ENCODE measurements at regions not wholly inside any gene's neighbourhood (a gene's known extent, or its start where the extent isn't known, plus 50 kb on each side); places are given as distances from the start of the nearest gene placed in this dataset.

DNA sequence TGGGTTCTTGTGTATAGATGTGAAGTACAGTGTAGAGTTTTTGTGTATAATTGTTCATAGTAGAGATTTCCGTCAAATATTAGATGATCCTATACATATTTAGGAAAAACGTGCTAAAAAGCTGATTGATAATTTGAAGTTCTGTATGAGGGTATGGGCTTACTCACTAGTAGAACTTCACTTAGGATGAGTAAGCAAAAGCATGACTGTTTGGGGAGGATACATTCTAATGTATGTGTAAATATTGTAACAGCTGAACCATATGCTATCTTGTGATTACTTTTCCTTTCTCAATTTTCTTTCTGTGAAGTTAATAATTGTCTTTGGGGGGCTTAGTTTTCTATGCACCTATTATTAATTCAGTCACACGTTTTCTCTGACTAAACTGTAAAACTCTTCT, 53.2 kb upstream of the PDK4 start:
- Mint-ChIP-seq H3K36me3 (ENCODE audit: insufficient read depth) (peaks cover 2% of the 10 kb centered on the region), H3K27me3 (no peaks in the 10 kb centered on the region), H3K4me3 (ENCODE audit: low read depth) (no peak overlapping the region), H3K9me3 (ENCODE audit: low read depth) (no peaks in the 10 kb centered on the region), H3K4me1 (ENCODE audit: low read depth) (peaks cover 3% of the 10 kb centered on the region), H3K27ac (no peak overlapping the region)
- TF ChIP-seq CTCF (IDR thresholded peaks at IDR 0.05; ENCODE audit: unreplicated experiment) = no peak
- DNase-seq (ENCODE audit: low spot score, unreplicated experiment) = no peak

- peaks cover 2% of the 10 kb centered on the region for H3K36me3 Mint-ChIP-seq (ENCODE audit: insufficient read depth)
- peaks cover 3% of the 10 kb centered on the region for H3K4me1 Mint-ChIP-seq (ENCODE audit: low read depth)
- no peak for DNase-seq (ENCODE audit: low spot score, unreplicated experiment)
- H3K27me3 Mint-ChIP-seq = no peaks in the 10 kb centered on the region
- H3K4me3 Mint-ChIP-seq (ENCODE audit: low read depth) = no peak overlapping the region
- TF ChIP-seq CTCF (IDR thresholded peaks at IDR 0.05; ENCODE audit: unreplicated experiment) = no peak
- no peak overlapping the region for H3K27ac Mint-ChIP-seq
- H3K9me3 Mint-ChIP-seq (ENCODE audit: low read depth) = no peaks in the 10 kb centered on the region
Measured at GRCh38 chr7:95646350-95646749, 50.0 kb upstream of the PDK4 start.

All from progenitor cell of endocrine pancreas (in vitro differentiated cells).